H1 (cell line): ENCODE measurements at regions not wholly inside any gene's neighbourhood (a gene's known extent, or its start where the extent isn't known, plus 50 kb on each side); places are given as distances from the start of the nearest gene placed in this dataset.

ENCODE experiments used
- GTF2F1 ChIP-seq: IDR thresholded peaks from 2 replicates; pipeline ENCODE4 v1.6.1; 2012; ENCODE audit warnings: low read depth, low read length, improper control_type of control experiment, borderline replicate concordance
- SIN3A ChIP-seq, 2 experiments: IDR thresholded peaks in 1 of 2; conservative IDR thresholded peaks in 1 of 2; 2 replicates each; pipeline ENCODE4 v1.6.1; 2011 to 2012; ENCODE audit warnings: low read length in 2 of 2, improper control_type of control experiment in 1 of 2, low read depth in 1 of 2, mild to moderate bottlenecking in 1 of 2
- SIRT6 ChIP-seq: IDR thresholded peaks from one replicate; pipeline ENCODE4 v1.7.1; 2012; ENCODE audit warnings: low read length, inconsistent platforms
- TF ChIP-seq, protein P1 (sequence below): fragments of 300-600 bp; sonication (generic); IDR thresholded peaks from 2 replicates; pipeline ENCODE4 v1.7.1; 2012; ENCODE audit warnings: low read length, moderate library complexity, mild to moderate bottlenecking, inconsistent platforms; ENCODE audit not compliant: insufficient replicate concordance

GRCh38 chr6:1231941-1232340, 80.0 kb upstream of the FOXQ1 start (continued):
- TF ChIP-seq, protein P1, sequence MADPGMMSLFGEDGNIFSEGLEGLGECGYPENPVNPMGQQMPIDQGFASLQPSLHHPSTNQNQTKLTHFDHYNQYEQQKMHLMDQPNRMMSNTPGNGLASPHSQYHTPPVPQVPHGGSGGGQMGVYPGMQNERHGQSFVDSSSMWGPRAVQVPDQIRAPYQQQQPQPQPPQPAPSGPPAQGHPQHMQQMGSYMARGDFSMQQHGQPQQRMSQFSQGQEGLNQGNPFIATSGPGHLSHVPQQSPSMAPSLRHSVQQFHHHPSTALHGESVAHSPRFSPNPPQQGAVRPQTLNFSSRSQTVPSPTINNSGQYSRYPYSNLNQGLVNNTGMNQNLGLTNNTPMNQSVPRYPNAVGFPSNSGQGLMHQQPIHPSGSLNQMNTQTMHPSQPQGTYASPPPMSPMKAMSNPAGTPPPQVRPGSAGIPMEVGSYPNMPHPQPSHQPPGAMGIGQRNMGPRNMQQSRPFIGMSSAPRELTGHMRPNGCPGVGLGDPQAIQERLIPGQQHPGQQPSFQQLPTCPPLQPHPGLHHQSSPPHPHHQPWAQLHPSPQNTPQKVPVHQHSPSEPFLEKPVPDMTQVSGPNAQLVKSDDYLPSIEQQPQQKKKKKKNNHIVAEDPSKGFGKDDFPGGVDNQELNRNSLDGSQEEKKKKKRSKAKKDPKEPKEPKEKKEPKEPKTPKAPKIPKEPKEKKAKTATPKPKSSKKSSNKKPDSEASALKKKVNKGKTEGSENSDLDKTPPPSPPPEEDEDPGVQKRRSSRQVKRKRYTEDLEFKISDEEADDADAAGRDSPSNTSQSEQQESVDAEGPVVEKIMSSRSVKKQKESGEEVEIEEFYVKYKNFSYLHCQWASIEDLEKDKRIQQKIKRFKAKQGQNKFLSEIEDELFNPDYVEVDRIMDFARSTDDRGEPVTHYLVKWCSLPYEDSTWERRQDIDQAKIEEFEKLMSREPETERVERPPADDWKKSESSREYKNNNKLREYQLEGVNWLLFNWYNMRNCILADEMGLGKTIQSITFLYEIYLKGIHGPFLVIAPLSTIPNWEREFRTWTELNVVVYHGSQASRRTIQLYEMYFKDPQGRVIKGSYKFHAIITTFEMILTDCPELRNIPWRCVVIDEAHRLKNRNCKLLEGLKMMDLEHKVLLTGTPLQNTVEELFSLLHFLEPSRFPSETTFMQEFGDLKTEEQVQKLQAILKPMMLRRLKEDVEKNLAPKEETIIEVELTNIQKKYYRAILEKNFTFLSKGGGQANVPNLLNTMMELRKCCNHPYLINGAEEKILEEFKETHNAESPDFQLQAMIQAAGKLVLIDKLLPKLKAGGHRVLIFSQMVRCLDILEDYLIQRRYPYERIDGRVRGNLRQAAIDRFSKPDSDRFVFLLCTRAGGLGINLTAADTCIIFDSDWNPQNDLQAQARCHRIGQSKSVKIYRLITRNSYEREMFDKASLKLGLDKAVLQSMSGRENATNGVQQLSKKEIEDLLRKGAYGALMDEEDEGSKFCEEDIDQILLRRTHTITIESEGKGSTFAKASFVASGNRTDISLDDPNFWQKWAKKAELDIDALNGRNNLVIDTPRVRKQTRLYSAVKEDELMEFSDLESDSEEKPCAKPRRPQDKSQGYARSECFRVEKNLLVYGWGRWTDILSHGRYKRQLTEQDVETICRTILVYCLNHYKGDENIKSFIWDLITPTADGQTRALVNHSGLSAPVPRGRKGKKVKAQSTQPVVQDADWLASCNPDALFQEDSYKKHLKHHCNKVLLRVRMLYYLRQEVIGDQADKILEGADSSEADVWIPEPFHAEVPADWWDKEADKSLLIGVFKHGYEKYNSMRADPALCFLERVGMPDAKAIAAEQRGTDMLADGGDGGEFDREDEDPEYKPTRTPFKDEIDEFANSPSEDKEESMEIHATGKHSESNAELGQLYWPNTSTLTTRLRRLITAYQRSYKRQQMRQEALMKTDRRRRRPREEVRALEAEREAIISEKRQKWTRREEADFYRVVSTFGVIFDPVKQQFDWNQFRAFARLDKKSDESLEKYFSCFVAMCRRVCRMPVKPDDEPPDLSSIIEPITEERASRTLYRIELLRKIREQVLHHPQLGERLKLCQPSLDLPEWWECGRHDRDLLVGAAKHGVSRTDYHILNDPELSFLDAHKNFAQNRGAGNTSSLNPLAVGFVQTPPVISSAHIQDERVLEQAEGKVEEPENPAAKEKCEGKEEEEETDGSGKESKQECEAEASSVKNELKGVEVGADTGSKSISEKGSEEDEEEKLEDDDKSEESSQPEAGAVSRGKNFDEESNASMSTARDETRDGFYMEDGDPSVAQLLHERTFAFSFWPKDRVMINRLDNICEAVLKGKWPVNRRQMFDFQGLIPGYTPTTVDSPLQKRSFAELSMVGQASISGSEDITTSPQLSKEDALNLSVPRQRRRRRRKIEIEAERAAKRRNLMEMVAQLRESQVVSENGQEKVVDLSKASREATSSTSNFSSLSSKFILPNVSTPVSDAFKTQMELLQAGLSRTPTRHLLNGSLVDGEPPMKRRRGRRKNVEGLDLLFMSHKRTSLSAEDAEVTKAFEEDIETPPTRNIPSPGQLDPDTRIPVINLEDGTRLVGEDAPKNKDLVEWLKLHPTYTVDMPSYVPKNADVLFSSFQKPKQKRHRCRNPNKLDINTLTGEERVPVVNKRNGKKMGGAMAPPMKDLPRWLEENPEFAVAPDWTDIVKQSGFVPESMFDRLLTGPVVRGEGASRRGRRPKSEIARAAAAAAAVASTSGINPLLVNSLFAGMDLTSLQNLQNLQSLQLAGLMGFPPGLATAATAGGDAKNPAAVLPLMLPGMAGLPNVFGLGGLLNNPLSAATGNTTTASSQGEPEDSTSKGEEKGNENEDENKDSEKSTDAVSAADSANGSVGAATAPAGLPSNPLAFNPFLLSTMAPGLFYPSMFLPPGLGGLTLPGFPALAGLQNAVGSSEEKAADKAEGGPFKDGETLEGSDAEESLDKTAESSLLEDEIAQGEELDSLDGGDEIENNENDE = no peak
- TF ChIP-seq GTF2F1 = no peak
- TF ChIP-seq SIN3A (conservative IDR thresholded peaks at IDR 0.05 in 1 of 2, IDR thresholded peaks at IDR 0.05 in 1 of 2; ENCODE audit: low read depth in 1 of 2, low read length in 2 of 2) = no peak
- no peak for TF ChIP-seq SIRT6
